ENCODE measurements at regions not wholly inside any gene's neighbourhood (a gene's known extent, or its start where the extent isn't known, plus 50 kb on each side); places are given as distances from the start of the nearest gene placed in this dataset.

GRCh38 chr9:120098584-120098983 lies 481.4 kb downstream of the CDK5RAP2 start:
- Histone ChIP-seq H3K27me3 (ENCODE audit: insufficient read depth, low read length) (no peaks in the 10 kb centered on the region), H3K36me3 (ENCODE audit: insufficient read depth, low read length) (no peaks in the 10 kb centered on the region), H4K20me1 (ENCODE audit: insufficient read depth, low read length) (no peaks in the 10 kb centered on the region), H3K4me2 (ENCODE audit: low read length) (no peak overlapping the region), H3K27ac (ENCODE audit: low read depth, low read length, poor library complexity, severe bottlenecking) (no peak overlapping the region), H3K9me2 (ENCODE audit: low read depth, low read length) (no peaks in the 10 kb centered on the region), H3K9me3 (ENCODE audit: low read length) (no peaks in the 10 kb centered on the region), H3F3A (ENCODE audit: insufficient read depth, low read length) (no peaks in the 10 kb centered on the region), H3K4me3 (ENCODE audit: low read depth, low read length, poor library complexity, severe bottlenecking) (no peak overlapping the region), H3K79me2 (ENCODE audit: insufficient read depth, low read length) (no peaks in the 10 kb centered on the region), H3K9ac (ENCODE audit: low read length) (no peak overlapping the region), H3K4me1 (ENCODE audit: insufficient read depth, low read length, severe bottlenecking) (no peaks in the 10 kb centered on the region), H2AFZ (ENCODE audit: low read length) (no peak overlapping the region)
- TF ChIP-seq EZH2 (IDR thresholded peaks at IDR 0.05; ENCODE audit: borderline replicate concordance, low read length) (no peak), CTCF (IDR thresholded peaks at IDR 0.05; ENCODE audit: low read length) (no peak)

GRCh38 chr9:120091206-120091605 lies 488.8 kb downstream of the CDK5RAP2 start:
- no peak overlapping the region for H3K4me3 ChIP-seq (ENCODE audit: low read depth, low read length, poor library complexity, severe bottlenecking)
- no peaks in the 10 kb centered on the region for H4K20me1 ChIP-seq (ENCODE audit: insufficient read depth, low read length)
- no peaks in the 10 kb centered on the region for H3K9me2 ChIP-seq (ENCODE audit: low read depth, low read length)
- no peaks in the 10 kb centered on the region for H3K27me3 ChIP-seq (ENCODE audit: insufficient read depth, low read length)
- no peak overlapping the region for H3K9ac ChIP-seq (ENCODE audit: low read length)
- no peaks in the 10 kb centered on the region for H3K79me2 ChIP-seq (ENCODE audit: insufficient read depth, low read length)
- H3K4me1 ChIP-seq (ENCODE audit: insufficient read depth, low read length, severe bottlenecking), result no peaks in the 10 kb centered on the region
- no peak overlapping the region for H2AFZ ChIP-seq (ENCODE audit: low read length)
- H3K27ac ChIP-seq (ENCODE audit: low read depth, low read length, poor library complexity, severe bottlenecking), result no peak overlapping the region
- H3K36me3 ChIP-seq (ENCODE audit: insufficient read depth, low read length), result no peaks in the 10 kb centered on the region
- H3K9me3 ChIP-seq (ENCODE audit: low read length), result no peaks in the 10 kb centered on the region
- no peak for TF ChIP-seq EZH2 (IDR thresholded peaks at IDR 0.05; ENCODE audit: borderline replicate concordance, low read length)
- no peak for TF ChIP-seq CTCF (IDR thresholded peaks at IDR 0.05; ENCODE audit: low read length)
- no peaks in the 10 kb centered on the region for H3F3A ChIP-seq (ENCODE audit: insufficient read depth, low read length)
- H3K4me2 ChIP-seq (ENCODE audit: low read length), result no peak overlapping the region

- Histone ChIP-seq H3K36me3 (ENCODE audit: insufficient read depth, low read length) (no peaks in the 10 kb centered on the region), H2AFZ (ENCODE audit: low read length) (no peak overlapping the region), H3K27ac (ENCODE audit: low read depth, low read length, poor library complexity, severe bottlenecking) (no peak overlapping the region), H3K9me2 (ENCODE audit: low read depth, low read length) (no peaks in the 10 kb centered on the region), H3K27me3 (ENCODE audit: insufficient read depth, low read length) (no peaks in the 10 kb centered on the region), H3K79me2 (ENCODE audit: insufficient read depth, low read length) (no peaks in the 10 kb centered on the region), H3K4me3 (ENCODE audit: low read depth, low read length, poor library complexity, severe bottlenecking) (no peak overlapping the region), H3K9me3 (ENCODE audit: low read length) (no peaks in the 10 kb centered on the region), H4K20me1 (ENCODE audit: insufficient read depth, low read length) (no peaks in the 10 kb centered on the region), H3K4me2 (ENCODE audit: low read length) (no peak overlapping the region), H3F3A (ENCODE audit: insufficient read depth, low read length) (no peaks in the 10 kb centered on the region), H3K9ac (ENCODE audit: low read length) (no peak overlapping the region), H3K4me1 (ENCODE audit: insufficient read depth, low read length, severe bottlenecking) (no peaks in the 10 kb centered on the region)
- TF ChIP-seq CTCF (IDR thresholded peaks at IDR 0.05; ENCODE audit: low read length), result no peak
- no peak for TF ChIP-seq EZH2 (IDR thresholded peaks at IDR 0.05; ENCODE audit: borderline replicate concordance, low read length)
These were observed 499.1 kb downstream of the CDK5RAP2 start for GRCh38 chr9:120080849-120081248.

Data from OCI-LY1 (cell line).